ENCODE measurements at regions not wholly inside any gene's neighbourhood (a gene's known extent, or its start where the extent isn't known, plus 50 kb on each side); places are given as distances from the start of the nearest gene placed in this dataset.
"Not testable (repeated sequence)": the region's sequence is repeated elsewhere in the genome, so short reads cannot be mapped to it uniquely, and the experiment has no call there.

DNA sequence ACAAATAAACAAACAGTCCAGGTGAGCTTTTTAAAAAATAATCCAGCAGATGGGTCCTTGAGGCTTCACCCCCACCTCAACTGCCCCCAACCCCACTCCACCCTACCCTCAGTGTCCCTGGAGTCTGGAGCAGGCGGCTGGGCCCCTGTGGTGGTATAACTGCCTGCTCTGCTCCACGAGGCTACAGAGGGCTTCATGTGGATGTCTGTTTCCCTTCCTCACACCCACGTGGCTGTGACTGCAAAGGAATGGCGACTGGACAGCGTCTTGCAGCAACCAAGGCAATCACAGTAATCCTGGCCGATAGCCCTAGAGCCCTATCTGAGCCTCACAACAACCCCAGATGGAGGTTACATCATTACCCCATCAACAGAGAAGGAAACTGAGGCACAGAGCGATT is 76.5 kb downstream of the SLC2A10 start:
- DNase-seq (ENCODE audit: low read depth): no peak
- TF ChIP-seq, protein P1, sequence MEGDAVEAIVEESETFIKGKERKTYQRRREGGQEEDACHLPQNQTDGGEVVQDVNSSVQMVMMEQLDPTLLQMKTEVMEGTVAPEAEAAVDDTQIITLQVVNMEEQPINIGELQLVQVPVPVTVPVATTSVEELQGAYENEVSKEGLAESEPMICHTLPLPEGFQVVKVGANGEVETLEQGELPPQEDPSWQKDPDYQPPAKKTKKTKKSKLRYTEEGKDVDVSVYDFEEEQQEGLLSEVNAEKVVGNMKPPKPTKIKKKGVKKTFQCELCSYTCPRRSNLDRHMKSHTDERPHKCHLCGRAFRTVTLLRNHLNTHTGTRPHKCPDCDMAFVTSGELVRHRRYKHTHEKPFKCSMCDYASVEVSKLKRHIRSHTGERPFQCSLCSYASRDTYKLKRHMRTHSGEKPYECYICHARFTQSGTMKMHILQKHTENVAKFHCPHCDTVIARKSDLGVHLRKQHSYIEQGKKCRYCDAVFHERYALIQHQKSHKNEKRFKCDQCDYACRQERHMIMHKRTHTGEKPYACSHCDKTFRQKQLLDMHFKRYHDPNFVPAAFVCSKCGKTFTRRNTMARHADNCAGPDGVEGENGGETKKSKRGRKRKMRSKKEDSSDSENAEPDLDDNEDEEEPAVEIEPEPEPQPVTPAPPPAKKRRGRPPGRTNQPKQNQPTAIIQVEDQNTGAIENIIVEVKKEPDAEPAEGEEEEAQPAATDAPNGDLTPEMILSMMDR (conservative IDR thresholded peaks at IDR 0.05; ENCODE audit: low read depth, low read length): no peak
- H3K4me3 ChIP-seq (ENCODE audit: low read depth, low read length): no peak overlapping the region

DNA sequence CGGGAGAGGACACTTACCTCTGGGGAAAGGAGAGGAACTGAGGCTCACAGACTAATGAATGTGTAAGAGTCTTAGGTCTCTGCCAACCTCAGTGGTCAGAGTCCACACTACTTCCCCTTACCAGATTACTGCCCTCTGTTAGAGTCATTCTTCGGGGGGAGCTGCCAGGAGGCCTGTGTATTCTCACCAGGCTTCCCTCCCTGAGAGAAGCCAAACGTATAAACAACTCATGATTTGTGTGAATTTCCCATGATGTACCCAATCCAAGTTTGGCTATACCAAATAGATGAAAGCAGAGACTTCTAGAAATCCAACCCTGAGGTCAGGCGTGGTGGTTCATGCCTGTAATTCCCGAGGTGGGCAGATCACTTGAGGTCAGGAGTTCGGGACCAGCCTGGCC is 77.1 kb downstream of the SLC2A10 start:
- no peak for DNase-seq (ENCODE audit: low read depth)
- H3K4me3 ChIP-seq (ENCODE audit: low read depth, low read length): no peak overlapping the region
- TF ChIP-seq, protein P1 (conservative IDR thresholded peaks at IDR 0.05; ENCODE audit: low read depth, low read length): no peak

DNA sequence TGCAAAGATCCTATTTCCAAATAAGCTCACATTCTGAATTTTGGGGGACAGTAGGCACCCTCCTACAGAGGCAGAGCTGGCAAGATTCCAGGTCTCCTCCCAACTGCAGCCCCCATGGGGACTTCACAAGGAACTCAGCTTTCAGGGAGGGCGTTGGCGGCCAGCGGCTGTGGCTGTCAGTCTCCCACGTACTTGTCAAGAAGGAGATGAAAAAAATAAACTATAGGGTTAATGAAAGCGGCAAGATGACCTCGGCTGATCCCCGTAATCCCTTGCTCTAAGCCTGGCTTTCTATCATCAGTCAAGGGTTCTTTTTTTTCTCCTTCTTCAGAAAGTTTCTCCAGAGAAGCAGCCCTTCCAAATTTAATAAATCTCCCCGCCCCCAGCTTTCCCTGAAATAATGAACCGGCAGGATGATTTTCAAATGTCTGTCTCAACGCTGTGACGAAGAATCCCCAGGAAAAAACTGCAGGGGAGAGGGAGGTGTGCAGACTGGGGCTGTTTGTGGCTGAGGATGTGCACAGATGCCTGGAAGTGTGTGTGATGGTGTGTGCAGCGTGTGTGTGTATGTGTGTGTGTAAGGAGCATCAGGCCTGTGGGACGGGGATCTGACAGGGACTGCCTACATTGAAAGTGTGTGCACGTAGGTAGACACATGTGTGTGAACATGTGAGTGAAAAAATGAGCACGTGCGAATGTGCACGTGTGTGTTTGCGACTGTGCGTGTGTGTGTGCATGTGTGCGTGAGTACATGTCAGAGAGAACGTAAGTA is 78.7 kb downstream of the SLC2A10 start:
- H3K4me3 ChIP-seq (ENCODE audit: low read depth, low read length): no peak overlapping the region
- no peak for DNase-seq (ENCODE audit: low read depth)
- TF ChIP-seq, protein P1 (conservative IDR thresholded peaks at IDR 0.05; ENCODE audit: low read depth, low read length): no peak

DNA sequence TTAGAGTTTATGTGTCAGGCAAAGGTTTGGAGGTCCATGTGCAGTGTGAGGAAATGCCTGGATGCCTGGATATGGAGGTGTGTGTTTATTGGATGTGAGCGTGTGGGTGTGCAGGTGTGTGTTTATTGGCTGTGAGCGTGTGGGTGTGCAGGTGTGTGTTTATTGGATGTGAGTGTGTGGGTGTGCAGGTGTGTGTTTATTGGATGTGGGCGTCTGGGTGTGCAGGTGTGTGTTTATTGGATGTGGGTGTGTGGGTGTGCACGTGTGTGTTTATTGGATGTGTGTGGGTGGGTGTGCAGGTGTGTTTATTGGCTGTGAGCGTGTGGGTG is 79.3 kb downstream of the SLC2A10 start:
- H3K4me3 ChIP-seq (ENCODE audit: low read depth, low read length); DNase-seq (ENCODE audit: low read depth): not testable (repeated sequence)

DNA sequence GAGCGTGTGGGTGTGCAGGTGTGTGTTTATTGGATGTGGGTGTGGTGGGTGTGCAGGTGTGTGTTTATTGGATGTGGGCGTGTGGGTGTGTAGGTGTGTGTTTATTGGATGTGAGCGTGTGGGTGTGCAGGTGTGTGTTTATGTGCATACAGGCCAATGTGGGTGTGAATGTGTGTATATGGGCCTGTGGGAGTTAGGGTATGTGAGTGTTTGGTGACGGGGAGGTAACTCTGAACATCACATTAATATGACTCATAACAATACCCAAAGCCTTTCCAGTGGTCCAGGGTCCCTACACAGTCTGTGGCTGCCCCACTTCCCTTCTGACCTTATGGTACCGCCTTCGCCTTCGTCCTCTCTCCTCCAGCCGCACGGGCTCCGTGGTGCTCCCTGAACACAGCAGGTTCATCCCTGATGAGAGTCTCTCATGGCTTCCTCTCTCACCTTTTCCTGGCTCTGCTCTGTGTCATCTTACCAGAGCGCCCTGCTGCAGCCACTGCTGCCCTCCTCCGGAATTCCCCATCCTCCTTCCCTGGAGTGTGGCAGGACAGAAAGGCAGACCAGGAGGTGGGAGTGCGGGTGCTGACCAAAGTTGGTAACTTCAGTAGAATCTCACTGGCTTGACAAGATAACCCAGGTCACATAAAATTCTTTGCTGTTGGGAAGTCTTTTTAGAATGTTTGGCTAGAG is 80.0 kb downstream of the SLC2A10 start:
- H3K4me3 ChIP-seq (ENCODE audit: low read depth, low read length): no peak overlapping the region
- DNase-seq (ENCODE audit: low read depth): no peak
- TF ChIP-seq, protein P1 (conservative IDR thresholded peaks at IDR 0.05; ENCODE audit: low read depth, low read length): no peak

DNA sequence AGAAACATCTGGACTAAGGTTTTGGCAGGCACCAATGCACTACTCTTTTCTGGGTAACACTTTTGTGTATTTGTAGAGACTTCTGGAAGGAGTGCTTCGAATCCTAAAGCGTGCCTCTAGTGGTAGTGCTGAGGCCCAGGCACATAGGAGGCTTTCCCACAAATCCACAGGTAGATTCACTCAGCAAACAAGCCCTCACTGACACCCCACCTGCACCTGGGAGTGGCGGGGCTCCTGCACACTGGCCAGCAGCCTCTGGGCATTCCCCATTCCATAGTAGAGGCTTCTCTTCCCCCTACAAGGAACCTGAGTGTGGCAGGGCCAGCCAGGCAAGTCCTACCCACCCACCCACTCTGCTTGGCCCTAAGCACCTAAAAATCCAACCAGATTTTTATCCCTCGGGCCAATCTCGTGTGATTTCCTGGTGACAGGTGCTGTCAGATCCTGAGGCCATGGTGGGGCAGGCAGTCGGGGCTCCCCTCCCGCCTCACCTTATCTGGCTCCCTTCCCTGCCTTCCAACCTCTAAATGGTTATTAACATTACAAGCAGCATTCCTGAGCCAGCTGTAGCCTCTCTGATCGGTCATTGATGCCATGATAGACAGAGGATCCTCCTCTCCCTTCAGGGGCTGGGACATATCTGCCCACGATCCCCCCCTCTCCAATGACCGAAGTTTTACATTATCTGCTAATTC is 82.4 kb downstream of the SLC2A10 start:
- no peak overlapping the region for H3K4me3 ChIP-seq (ENCODE audit: low read depth, low read length)
- no peak for DNase-seq (ENCODE audit: low read depth)
- TF ChIP-seq, protein P1 (conservative IDR thresholded peaks at IDR 0.05; ENCODE audit: low read depth, low read length): no peak

DNA sequence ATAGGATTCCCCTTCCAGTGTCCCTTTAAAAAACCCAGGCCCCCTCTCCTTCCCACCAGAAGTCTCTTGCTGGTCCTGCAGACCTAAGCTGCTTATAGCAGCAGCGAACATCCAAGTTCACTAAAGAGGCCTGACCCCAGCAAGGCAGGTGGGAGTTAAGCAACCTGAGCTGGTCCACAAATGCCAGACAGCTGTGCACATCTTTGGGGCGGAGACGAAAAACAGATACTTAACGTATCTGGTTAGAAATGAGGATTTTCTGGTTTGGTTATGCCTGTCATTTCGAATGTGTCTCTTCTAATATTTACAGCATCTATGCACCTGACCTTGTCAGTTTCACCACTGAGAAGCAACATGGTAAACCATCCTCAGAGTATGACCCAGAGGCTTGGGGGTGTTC is 87.8 kb downstream of the SLC2A10 start:
- TF ChIP-seq, protein P1 (conservative IDR thresholded peaks at IDR 0.05; ENCODE audit: low read depth, low read length): no peak
- no peak overlapping the region for H3K4me3 ChIP-seq (ENCODE audit: low read depth, low read length)
- DNase-seq (ENCODE audit: low read depth): no peak
